Suprapubic skin (tissue), 3 donors: ENCODE measurements at regions not wholly inside any gene's neighbourhood (a gene's known extent, or its start where the extent isn't known, plus 50 kb on each side); places are given as distances from the start of the nearest gene placed in this dataset.

ENCODE experiments used
- CTCF ChIP-seq, 2 donors: fragments of 200-600 bp in 1 of 2; fragments of 450-650 bp in 1 of 2; sonication (generic) in 1 of 2; IDR thresholded peaks; one replicate each; pipeline ENCODE4 v1.5.1; 2016 to 2019; ENCODE audit warnings: antibody characterized with exemption in 2 of 2, mild to moderate bottlenecking in 1 of 2, moderate library complexity in 1 of 2
- POLR2A ChIP-seq, 2 donors: fragments of 450-650 bp; IDR thresholded peaks; one replicate each; pipeline ENCODE4 v1.6.1; 2017; ENCODE audit warnings: antibody characterized with exemption in 2 of 2, mild to moderate bottlenecking in 2 of 2, moderate library complexity in 2 of 2

- TF ChIP-seq CTCF (IDR thresholded peaks at IDR 0.05) (no peak), POLR2A (IDR thresholded peaks at IDR 0.05) (no peak)
These were observed 440.4 kb upstream of the PRICKLE1 start for GRCh38 chr12:43029971-43030370.
